Fibroblast of lung (primary cell): ENCODE measurements at regions not wholly inside any gene's neighbourhood (a gene's known extent, or its start where the extent isn't known, plus 50 kb on each side); places are given as distances from the start of the nearest gene placed in this dataset.

ENCODE experiments used
- CTCF ChIP-seq, 2 donors: IDR thresholded peaks in 1 of 2; conservative IDR thresholded peaks in 1 of 2; 1 replicate in 1 of 2; 2 replicates in 1 of 2; pipeline ENCODE4 v1.5.1; 2011 to 2012; ENCODE audit warnings: low read length in 2 of 2, control low read depth in 1 of 2, inconsistent platforms in 1 of 2, low read depth in 1 of 2, mild to moderate bottlenecking in 1 of 2
- EZH2 ChIP-seq: IDR thresholded peaks from 2 replicates; pipeline ENCODE4 v1.5.1; 2012; ENCODE audit warnings: low read length, control low read depth, mild to moderate bottlenecking; ENCODE audit errors: missing control alignments

DNA sequence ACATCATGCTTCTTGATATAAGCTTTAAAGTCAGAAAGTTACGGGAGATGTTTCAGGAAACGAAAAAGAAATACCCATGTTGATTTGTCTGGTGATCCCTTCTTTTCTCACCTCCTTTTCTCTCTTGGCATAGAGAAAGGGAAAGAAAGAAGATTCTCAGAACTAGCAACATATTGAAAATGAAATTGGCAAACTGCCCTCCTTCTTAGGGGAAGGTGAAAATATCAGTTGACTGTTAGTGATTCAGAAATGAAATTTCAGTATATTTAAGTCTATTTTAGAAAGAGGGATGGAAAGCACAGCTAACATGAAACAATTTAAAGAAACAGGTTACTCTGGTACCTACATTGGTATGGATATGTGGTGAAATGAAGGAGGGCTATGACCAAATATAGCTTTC is 918.1 kb downstream of the METTL15 start:
- no peak for TF ChIP-seq EZH2
- no peak for TF ChIP-seq CTCF (conservative IDR thresholded peaks at IDR 0.05 in 1 of 2, IDR thresholded peaks at IDR 0.05 in 1 of 2; ENCODE audit: low read depth in 1 of 2, low read length in 2 of 2)
